ENCODE measurements at regions not wholly inside any gene's neighbourhood (a gene's known extent, or its start where the extent isn't known, plus 50 kb on each side); places are given as distances from the start of the nearest gene placed in this dataset.
"Not testable (repeated sequence)": the region's sequence is repeated elsewhere in the genome, so short reads cannot be mapped to it uniquely, and the experiment has no call there.

GRCh38 chr12:85627584-85627983, 208.6 kb downstream of the RASSF9 start:
- Histone ChIP-seq H3K27me3 (ENCODE audit: control insufficient read depth in 1 of 2, insufficient read depth in 2 of 2, low read length in 2 of 2) (no peaks in the 10 kb centered on the region), H3K27ac (ENCODE audit: extremely low read length, insufficient read depth, low read length) (no peak overlapping the region), H3K4me3 (replicated peaks in 1 of 3; ENCODE audit: insufficient read depth in 1 of 3, low read depth in 2 of 3, low read length in 3 of 3) (no peak overlapping the region), H3K4me1 (ENCODE audit: insufficient read depth, low read length) (no peaks in the 10 kb centered on the region), H3K79me2 (ENCODE audit: insufficient read depth, low read length) (no peaks in the 10 kb centered on the region), H3K9ac (ENCODE audit: insufficient read depth, low read depth, low read length) (no peak overlapping the region), H3K36me3 (replicated peaks in 1 of 2; ENCODE audit: control insufficient read depth in 1 of 2, insufficient read depth in 2 of 2, low read length in 2 of 2) (no peaks in the 10 kb centered on the region), H2AFZ (ENCODE audit: low read length) (no peak overlapping the region), H3K9me3 (ENCODE audit: low read length) (no peaks in the 10 kb centered on the region), H3K4me2 (ENCODE audit: low read depth, low read length) (no peak overlapping the region), H4K20me1 (ENCODE audit: insufficient read depth, low read length) (no peaks in the 10 kb centered on the region)
- ATAC-seq: no peak
- TF ChIP-seq HDAC2 (CRISPR knock-in tag; IDR thresholded peaks at IDR 0.05): no peak
- TF ChIP-seq MXD1 (CRISPR knock-in tag; IDR thresholded peaks at IDR 0.05): no peak
- no peak for TF ChIP-seq MYC (CRISPR knock-in tag; IDR thresholded peaks at IDR 0.05; ENCODE audit: borderline replicate concordance)
- no peak for TF ChIP-seq NR2F2 (IDR thresholded peaks at IDR 0.05; ENCODE audit: borderline replicate concordance, low read depth)
- TF ChIP-seq TBL1XR1 (IDR thresholded peaks at IDR 0.05; ENCODE audit: borderline replicate concordance, low read length, partially characterized antibody): no peak
- ChIA-PET CTCF (ENCODE audit: low intra/inter-chr PET ratio, low total read pairs) (no interaction called here), POLR2A (no interaction called here)
- no peak for FAIRE-seq
- BruUV-seq (replicated peaks): no TSS peak
- DNase-seq (ENCODE audit: low spot score): no peak
- intact Hi-C loops (cut with micrococcal nuclease; ENCODE audit: unreplicated experiment): no loop called here
- WGBS (ENCODE audit: low lambda C conversion rate): 15% methylated on average over 2 of the region's 2 CpGs
- in situ Hi-C loops (cut with HindIII; ENCODE audit: extremely low pct_ligation_motif_present, low pct_unique_long_range_greater_than_20kb): no loop called here

- BruUV-seq (replicated peaks): not testable (repeated sequence)
Observed at GRCh38 chr12:85628562-85628961, 207.6 kb downstream of the RASSF9 start.

More at GRCh38 chr12:85628562-85628961, 207.6 kb downstream of the RASSF9 start:
- ATAC-seq; intact Hi-C loops (cut with micrococcal nuclease; ENCODE audit: unreplicated experiment); H3K27ac ChIP-seq (ENCODE audit: extremely low read length, insufficient read depth, low read length); H3K9me3 ChIP-seq (ENCODE audit: low read length); CTCF ChIA-PET (ENCODE audit: low intra/inter-chr PET ratio, low total read pairs); H3K4me1 ChIP-seq (ENCODE audit: insufficient read depth, low read length); H3K4me3 ChIP-seq (replicated peaks in 1 of 3; ENCODE audit: insufficient read depth in 1 of 3, low read depth in 2 of 3, low read length in 3 of 3); H3K36me3 ChIP-seq (replicated peaks in 1 of 2; ENCODE audit: control insufficient read depth in 1 of 2, insufficient read depth in 2 of 2, low read length in 2 of 2); DNase-seq (ENCODE audit: low spot score); H4K20me1 ChIP-seq (ENCODE audit: insufficient read depth, low read length); H3K9ac ChIP-seq (ENCODE audit: insufficient read depth, low read depth, low read length); H3K27me3 ChIP-seq (ENCODE audit: control insufficient read depth in 1 of 2, insufficient read depth in 2 of 2, low read length in 2 of 2); H3K4me2 ChIP-seq (ENCODE audit: low read depth, low read length); in situ Hi-C loops (cut with HindIII; ENCODE audit: extremely low pct_ligation_motif_present, low pct_unique_long_range_greater_than_20kb); POLR2A ChIA-PET; FAIRE-seq; H3K79me2 ChIP-seq (ENCODE audit: insufficient read depth, low read length); H2AFZ ChIP-seq (ENCODE audit: low read length): not testable (repeated sequence)
- WGBS (ENCODE audit: low lambda C conversion rate): 19% methylated on average over 2 of the region's 2 CpGs

Measured in HepG2 (cell line).